Brain microvascular endothelial cell (primary cell): ENCODE measurements at regions not wholly inside any gene's neighbourhood (a gene's known extent, or its start where the extent isn't known, plus 50 kb on each side); places are given as distances from the start of the nearest gene placed in this dataset.

ENCODE experiments used
- DNase-seq: peaks from one replicate; pipeline ENCODE4 v3.0.0-alpha.2; 2020
- H3K27ac ChIP-seq: fragments of 250-450 bp; sonication (Bioruptor Pico); 2 replicates; pipeline ENCODE4 v1.5.1; 2020; ENCODE audit warnings: mild to moderate bottlenecking, moderate library complexity
- H3K27me3 ChIP-seq: fragments of 250-450 bp; sonication (Bioruptor Pico); replicated peaks from 2 replicates; pipeline ENCODE4 v1.5.1; 2020; ENCODE audit warnings: mild to moderate bottlenecking
- H3K36me3 ChIP-seq: fragments of 250-450 bp; sonication (Bioruptor Pico); replicated peaks from 2 replicates; pipeline ENCODE4 v1.5.1; 2020; ENCODE audit warnings: mild to moderate bottlenecking
- H3K4me3 ChIP-seq: 2 replicates; pipeline ENCODE4 v1.5.1; 2011; ENCODE audit warnings: low read depth, mild to moderate bottlenecking, control low read depth, low read length, moderate library complexity
- in situ Hi-C: cut with HindIII; loops from 2 replicates; pipeline ENCODE4 v1.10.0; 2017; ENCODE audit warnings: low sequenced_read_pairs, low pct_ligation_motif_present
- TF ChIP-seq, protein P1 (sequence below): IDR thresholded peaks from 2 replicates; pipeline ENCODE4 v1.5.1; 2011; ENCODE audit warnings: low read depth, mild to moderate bottlenecking, moderate library complexity, low read length, control low read depth, inconsistent platforms; ENCODE audit errors: missing control alignments

DNA sequence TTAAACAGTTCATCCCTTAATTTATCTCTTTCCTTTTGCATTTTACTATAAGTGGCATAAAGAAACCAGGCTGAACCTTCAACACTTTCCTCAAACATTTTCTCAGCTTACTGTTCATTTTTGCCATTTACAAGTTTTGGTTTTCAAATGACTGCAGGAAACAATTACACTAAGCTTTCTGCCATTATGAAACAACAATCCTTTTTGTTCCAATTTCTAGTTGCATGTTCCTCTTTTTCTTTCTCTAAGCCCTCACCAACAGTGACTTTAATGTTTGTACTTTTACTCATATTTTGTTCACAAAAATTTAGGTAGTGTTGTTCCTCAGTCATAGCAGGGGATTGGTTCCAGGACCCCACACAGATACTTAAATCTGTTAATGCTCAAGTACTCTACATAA, 1526.1 kb downstream of the STIM2 start:
- in situ Hi-C loops = no loop called here
- Histone ChIP-seq H3K27me3 (no peaks in the 10 kb centered on the region), H3K4me3 (no peak overlapping the region), H3K27ac (no peak overlapping the region), H3K36me3 (no peaks in the 10 kb centered on the region)
- TF ChIP-seq, protein P1, sequence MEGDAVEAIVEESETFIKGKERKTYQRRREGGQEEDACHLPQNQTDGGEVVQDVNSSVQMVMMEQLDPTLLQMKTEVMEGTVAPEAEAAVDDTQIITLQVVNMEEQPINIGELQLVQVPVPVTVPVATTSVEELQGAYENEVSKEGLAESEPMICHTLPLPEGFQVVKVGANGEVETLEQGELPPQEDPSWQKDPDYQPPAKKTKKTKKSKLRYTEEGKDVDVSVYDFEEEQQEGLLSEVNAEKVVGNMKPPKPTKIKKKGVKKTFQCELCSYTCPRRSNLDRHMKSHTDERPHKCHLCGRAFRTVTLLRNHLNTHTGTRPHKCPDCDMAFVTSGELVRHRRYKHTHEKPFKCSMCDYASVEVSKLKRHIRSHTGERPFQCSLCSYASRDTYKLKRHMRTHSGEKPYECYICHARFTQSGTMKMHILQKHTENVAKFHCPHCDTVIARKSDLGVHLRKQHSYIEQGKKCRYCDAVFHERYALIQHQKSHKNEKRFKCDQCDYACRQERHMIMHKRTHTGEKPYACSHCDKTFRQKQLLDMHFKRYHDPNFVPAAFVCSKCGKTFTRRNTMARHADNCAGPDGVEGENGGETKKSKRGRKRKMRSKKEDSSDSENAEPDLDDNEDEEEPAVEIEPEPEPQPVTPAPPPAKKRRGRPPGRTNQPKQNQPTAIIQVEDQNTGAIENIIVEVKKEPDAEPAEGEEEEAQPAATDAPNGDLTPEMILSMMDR = no peak
- no peak for DNase-seq

DNA sequence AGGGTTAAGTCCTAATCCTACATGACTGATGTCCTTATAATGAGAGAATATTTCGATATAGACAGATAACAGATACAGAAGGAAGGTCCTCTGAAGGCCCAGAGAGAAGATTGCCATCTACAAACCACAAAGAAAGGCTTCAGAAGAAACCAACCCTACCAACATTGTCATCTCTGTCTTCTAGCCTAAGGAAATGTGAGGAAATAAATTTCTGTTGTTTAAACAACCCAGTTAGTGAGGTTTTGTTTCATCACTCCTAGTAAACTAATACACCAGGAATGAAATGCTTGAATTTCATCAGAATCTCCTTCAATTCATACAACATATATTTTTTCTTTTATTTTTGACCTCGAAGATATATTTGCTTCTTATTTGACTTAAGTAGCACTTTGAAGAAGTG, 1527.8 kb downstream of the STIM2 start:
- no peaks in the 10 kb centered on the region for H3K27me3 ChIP-seq
- TF ChIP-seq, protein P1 = no peak
- no peak overlapping the region for H3K4me3 ChIP-seq
- H3K36me3 ChIP-seq = no peaks in the 10 kb centered on the region
- no peak for DNase-seq
- in situ Hi-C loops = no loop called here
- no peak overlapping the region for H3K27ac ChIP-seq

DNA sequence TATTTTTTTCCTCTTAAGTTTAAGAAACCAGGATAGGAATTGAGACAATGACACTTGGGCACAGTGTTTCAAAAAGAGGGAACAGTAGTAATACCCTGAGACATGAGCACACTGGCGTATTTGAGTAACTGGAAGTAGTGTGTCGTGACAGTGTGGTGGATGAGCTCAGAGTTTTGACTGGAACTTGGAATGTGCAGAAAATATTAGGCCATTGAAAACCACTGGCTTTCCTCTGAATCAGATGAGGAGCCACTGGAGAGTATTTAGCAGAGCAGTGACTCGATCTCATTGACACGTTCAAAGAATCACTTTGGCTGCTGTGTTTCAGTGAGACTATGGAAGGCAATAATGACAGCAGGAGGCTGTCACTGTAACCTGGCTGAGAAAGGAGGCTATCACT, 1531.2 kb downstream of the STIM2 start:
- TF ChIP-seq, protein P1 = no peak
- Histone ChIP-seq H3K27me3 (no peaks in the 10 kb centered on the region), H3K27ac (no peak overlapping the region), H3K4me3 (no peak overlapping the region), H3K36me3 (no peaks in the 10 kb centered on the region)
- peak; percentile 20 for DNase-seq
- in situ Hi-C loops = no loop called here

DNA sequence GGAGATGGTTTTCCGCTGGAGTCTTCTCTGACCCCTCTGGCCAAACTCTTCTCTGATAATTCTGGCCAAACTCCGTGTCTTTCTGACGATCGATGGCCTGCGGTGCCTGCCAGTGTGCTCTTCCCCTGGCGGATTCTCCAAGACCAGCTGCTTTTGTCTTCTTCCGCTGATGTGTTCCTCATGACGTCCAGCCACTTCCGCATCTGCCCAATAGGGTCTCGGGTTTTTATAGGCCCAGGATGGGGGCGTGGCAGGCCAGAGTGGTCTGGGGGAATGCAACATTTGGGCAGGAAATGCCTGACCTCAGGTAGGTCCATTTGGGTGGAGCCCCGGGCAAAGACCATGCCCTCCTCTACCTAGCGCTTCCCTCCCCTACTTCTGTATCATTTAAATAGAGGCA, 1542.1 kb downstream of the STIM2 start:
- H3K4me3 ChIP-seq = no peak overlapping the region
- H3K27ac ChIP-seq = no peak overlapping the region
- no peak for DNase-seq
- no peaks in the 10 kb centered on the region for H3K36me3 ChIP-seq
- TF ChIP-seq, protein P1 = no peak
- no peaks in the 10 kb centered on the region for H3K27me3 ChIP-seq
- in situ Hi-C loops = no loop called here

DNA sequence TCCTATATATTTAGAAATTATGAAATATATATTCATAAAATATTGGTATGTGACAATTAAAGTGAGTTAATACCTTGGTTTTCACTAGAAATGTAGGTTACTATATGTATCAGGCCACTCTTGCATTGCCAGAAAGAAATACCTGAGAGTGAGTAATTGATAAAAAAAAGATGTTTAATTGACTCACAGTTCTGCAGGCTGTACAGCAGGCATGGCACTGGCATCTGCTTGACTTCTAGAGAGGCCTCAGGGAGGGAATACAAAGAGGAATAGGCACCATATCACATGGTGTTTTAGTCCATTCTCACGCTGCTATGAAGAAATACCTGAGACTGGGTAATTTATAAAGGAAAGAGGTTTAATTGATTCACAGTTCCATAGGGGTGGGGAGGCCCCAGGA, 1560.6 kb downstream of the STIM2 start:
- no peak overlapping the region for H3K4me3 ChIP-seq
- no peak for DNase-seq
- TF ChIP-seq, protein P1 = no peak
- no peaks in the 10 kb centered on the region for H3K27me3 ChIP-seq
- H3K27ac ChIP-seq = no peak overlapping the region
- no peaks in the 10 kb centered on the region for H3K36me3 ChIP-seq
- in situ Hi-C loops = no loop called here

DNA sequence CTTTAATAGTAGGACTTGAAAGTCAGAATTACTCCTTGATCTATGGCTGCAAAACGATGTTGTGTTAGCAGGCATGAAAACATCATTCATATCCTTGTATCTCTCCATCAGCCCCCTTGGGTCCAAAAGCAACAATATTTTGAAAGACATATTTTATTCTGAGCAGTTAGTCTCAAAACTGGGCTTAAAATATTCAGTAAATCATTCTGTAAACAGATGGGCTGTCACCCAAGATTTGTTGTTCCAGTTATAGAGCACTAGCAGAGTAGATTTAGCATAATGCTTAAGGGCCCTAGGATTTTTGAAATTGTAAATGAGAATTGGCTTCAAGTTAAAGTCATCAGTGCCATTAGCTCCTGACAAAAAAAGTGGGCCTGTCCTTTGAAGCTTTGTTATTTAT, 1565.6 kb downstream of the STIM2 start:
- DNase-seq = no peak
- in situ Hi-C loops = no loop called here
- TF ChIP-seq, protein P1 = no peak
- H3K27me3 ChIP-seq = no peaks in the 10 kb centered on the region
- no peaks in the 10 kb centered on the region for H3K36me3 ChIP-seq
- no peak overlapping the region for H3K4me3 ChIP-seq
- no peak overlapping the region for H3K27ac ChIP-seq
